ENCODE measurements at regions not wholly inside any gene's neighbourhood (a gene's known extent, or its start where the extent isn't known, plus 50 kb on each side); places are given as distances from the start of the nearest gene placed in this dataset.

DNA sequence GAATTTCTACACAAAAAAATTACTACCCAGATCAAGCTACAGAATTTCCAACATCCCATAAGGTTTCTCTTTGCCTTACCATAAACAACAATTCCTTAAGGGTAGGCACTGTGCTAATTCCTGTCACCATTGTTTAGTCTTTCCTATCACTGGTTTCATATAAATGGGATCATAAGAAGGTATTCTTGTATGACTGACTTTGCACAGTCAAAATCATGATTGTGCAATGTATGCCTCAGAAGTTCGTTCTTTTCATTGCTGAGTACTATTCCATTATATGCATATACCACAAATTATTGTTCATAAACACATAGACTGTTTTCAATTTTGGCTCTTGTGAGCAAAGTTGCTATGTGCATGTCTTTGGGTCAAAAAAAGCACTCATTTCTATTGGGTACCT lies 611.6 kb upstream of the CADM1 start:
- TF ChIP-seq EZH2phosphoT487 (IDR thresholded peaks at IDR 0.05; ENCODE audit: insufficient read depth, low read depth) (no peak), EZH2 (IDR thresholded peaks at IDR 0.05; ENCODE audit: insufficient read depth, poor library complexity, severe bottlenecking) (no peak)

All from GM23248 (cell line).